B cell (primary cell): ENCODE measurements at regions not wholly inside any gene's neighbourhood (a gene's known extent, or its start where the extent isn't known, plus 50 kb on each side); places are given as distances from the start of the nearest gene placed in this dataset.

Source experiments
- ATAC-seq: fragments of 200-7000 bp; cut with Tn5 transposase; one replicate; pipeline ENCODE4 v1.10.0; 2021; ENCODE audit warnings: low read depth, mild to moderate bottlenecking, moderate number of reproducible peaks, moderate library complexity
- CTCF ChIA-PET: fragments of 350-600 bp; sonication (Branson Sonifier 250); formaldehyde crosslinking; loops from one replicate; lab custom pipeline; 2021; ENCODE audit warnings: antibody characterized with exemption, inconsistent platforms; lab: Charles Lee
- POLR2A ChIA-PET: fragments of 350-600 bp; sonication (Branson Sonifier 250); formaldehyde crosslinking; loops from one replicate; lab custom pipeline; 2021; ENCODE audit warnings: antibody characterized with exemption; lab: Charles Lee
- DNase-seq: peaks from one replicate; pipeline ENCODE4 v3.0.0; 2013
- H2AFZ ChIP-seq: 2 replicates; pipeline ENCODE4 v1.6.1; 2012; ENCODE audit warnings: mild to moderate bottlenecking, low read depth, low read length; ENCODE audit not compliant: insufficient read depth, poor library complexity, severe bottlenecking
- H3K27ac ChIP-seq, 2 donors: 1 replicate in 1 of 2; 2 replicates in 1 of 2; pipeline ENCODE4 v1.5.1; 2012 to 2013; ENCODE audit warnings: low read length in 2 of 2, mild to moderate bottlenecking in 2 of 2, moderate library complexity in 1 of 2
- H3K27me3 ChIP-seq, 4 experiments: fragments of 200-600 bp in 1 of 4; sonication (generic) in 1 of 4; replicated peaks in 1 of 4; 1 replicate in 2 of 4; 2 replicates in 2 of 4; pipeline versions ENCODE4 v1.6.1 to v1.7.0; 2013 to 2016; ENCODE audit warnings: low read length in 3 of 4, mild to moderate bottlenecking in 2 of 4, mixed read lengths in 1 of 4, moderate library complexity in 1 of 4; ENCODE audit not compliant: insufficient read depth in 4 of 4, control insufficient read depth in 3 of 4; ENCODE audit errors: control extremely low read depth in 1 of 4
- H3K36me3 ChIP-seq, 2 experiments: replicated peaks in 1 of 2; 1 replicate in 1 of 2; 2 replicates in 1 of 2; pipeline versions ENCODE4 v1.6.1 to v1.7.1; 2013; ENCODE audit warnings: low read length in 1 of 2; ENCODE audit not compliant: insufficient read depth in 2 of 2, control insufficient read depth in 1 of 2; ENCODE audit errors: control extremely low read depth in 1 of 2, extremely low read depth in 1 of 2
- H3K4me1 ChIP-seq, 2 donors: fragments of 200-600 bp in 1 of 2; sonication (generic) in 1 of 2; 1 replicate in 1 of 2; 2 replicates in 1 of 2; pipeline versions ENCODE4 v1.5.1 to v1.6.1; 2013 to 2017; ENCODE audit warnings: low read length in 2 of 2; ENCODE audit not compliant: control insufficient read depth in 2 of 2, insufficient read depth in 2 of 2
- H3K4me2 ChIP-seq: replicated peaks from 2 replicates; pipeline ENCODE3; 2012; ENCODE audit warnings: mild to moderate bottlenecking, low read depth, low read length; ENCODE audit not compliant: poor library complexity, severe bottlenecking
- H3K4me3 ChIP-seq, 5 experiments: fragments of 200-600 bp in 1 of 5; sonication (generic) in 1 of 5; 1 replicate in 3 of 5; 2 replicates in 2 of 5; pipeline versions ENCODE4 v1.5.1 to v1.7.0; 2011 to 2016; ENCODE audit warnings: low read length in 4 of 5, mild to moderate bottlenecking in 4 of 5, low read depth in 2 of 5, control low read depth in 1 of 5, moderate library complexity in 1 of 5; ENCODE audit not compliant: insufficient read depth in 1 of 5; ENCODE audit errors: control extremely low read depth in 1 of 5, extremely low read depth in 1 of 5
- H3K79me2 ChIP-seq: fragments of 200-600 bp; sonication (generic); one replicate; pipeline ENCODE4 v1.6.0; 2016; ENCODE audit warnings: low read length; ENCODE audit not compliant: control insufficient read depth, insufficient read depth
- H3K9ac ChIP-seq: fragments of 200-600 bp; sonication (generic); 2 replicates; pipeline ENCODE4 v1.6.1; 2017; ENCODE audit warnings: mild to moderate bottlenecking, low read length, moderate library complexity
- H3K9me3 ChIP-seq, 3 donors: one replicate each; pipeline versions ENCODE4 v1.6.1 to v1.7.1; 2013; ENCODE audit warnings: low read length in 2 of 3; ENCODE audit not compliant: control insufficient read depth in 2 of 3, insufficient read depth in 1 of 3; ENCODE audit errors: control extremely low read depth in 1 of 3
- H4K20me1 ChIP-seq: 2 replicates; pipeline ENCODE4 v1.6.0; 2012; ENCODE audit warnings: mild to moderate bottlenecking, low read length; ENCODE audit not compliant: insufficient read depth, control insufficient read depth, poor library complexity, severe bottlenecking
- H3K27ac Mint-ChIP-seq: one replicate; pipeline ENCODE4 v1.8.0; 2021; ENCODE audit warnings: mixed read lengths
- H3K27me3 Mint-ChIP-seq: one replicate; pipeline ENCODE4 v1.8.0; 2021; ENCODE audit warnings: mixed read lengths
- H3K4me1 Mint-ChIP-seq: one replicate; pipeline ENCODE4 v1.8.0; 2021; ENCODE audit warnings: mixed read lengths
- H3K4me3 Mint-ChIP-seq: one replicate; pipeline ENCODE4 v1.8.0; 2021; ENCODE audit warnings: mixed read lengths
- H3K9me3 Mint-ChIP-seq: one replicate; pipeline ENCODE4 v1.8.0; 2022; ENCODE audit warnings: mixed read lengths; ENCODE audit not compliant: insufficient read depth
- EZH2 ChIP-seq: IDR thresholded peaks from 2 replicates; pipeline ENCODE4 v1.6.1; 2012; ENCODE audit warnings: borderline replicate concordance, low read depth, mild to moderate bottlenecking, moderate library complexity, low read length; ENCODE audit not compliant: insufficient read depth, poor library complexity, severe bottlenecking
- WGBS: methylation state at CpG from one replicate; pipeline ENCODE4 v1.1.5; 2013; ENCODE audit warnings: missing lambda C conversion rate; ENCODE audit not compliant: insufficient coverage; 5-methylcytosine and 5-hydroxymethylcytosine counted together
- intact Hi-C: fragments of 100-400 bp; cut with micrococcal nuclease; formaldehyde crosslinking; loops from one replicate; pipeline ENCODE4 v1.10.0; 2022
- TF ChIP-seq, protein P1 (sequence below): fragments of 200-600 bp; IDR thresholded peaks from one replicate; pipeline ENCODE4 v1.8.0; 2022; ENCODE audit warnings: antibody characterized with exemption, mild to moderate bottlenecking

DNA sequence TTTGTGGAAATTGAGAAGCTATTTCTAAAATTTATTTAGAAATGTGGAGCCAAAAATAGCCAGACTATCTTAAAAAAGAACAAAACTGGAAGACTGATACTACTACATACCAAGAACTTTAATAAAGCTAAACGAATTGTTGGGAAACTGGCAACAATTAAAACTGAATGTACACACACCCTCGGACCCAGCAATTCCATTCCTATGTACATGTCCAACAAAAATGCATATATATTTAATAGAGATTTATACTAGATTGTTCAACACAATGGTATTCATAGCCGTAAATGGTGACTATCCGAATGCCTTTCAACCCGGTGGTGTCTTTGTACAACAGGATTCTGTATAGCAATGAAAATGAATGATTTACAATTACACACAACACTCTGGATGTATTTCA lies 136.5 kb upstream of the RASGRP1 start:
- Histone ChIP-seq H3K4me3 (no peak overlapping the region), H2AFZ (no peak overlapping the region), H3K9me3 (no peaks in the 10 kb centered on the region), H4K20me1 (no peaks in the 10 kb centered on the region), H3K36me3 (no peaks in the 10 kb centered on the region), H3K9ac (no peak overlapping the region), H3K27ac (no peak overlapping the region), H3K4me1 (no peaks in the 10 kb centered on the region), H3K79me2 (no peaks in the 10 kb centered on the region), H3K27me3 (peaks cover 0 to 3% (median 0%) of the 10 kb centered on the region in 4 experiments), H3K4me2 (no peak overlapping the region)
- intact Hi-C loops, result no loop called here
- H3K4me1 Mint-ChIP-seq, result peaks cover 2% of the 10 kb centered on the region
- POLR2A ChIA-PET, result no interaction called here
- no peak for TF ChIP-seq EZH2
- TF ChIP-seq, protein P1, sequence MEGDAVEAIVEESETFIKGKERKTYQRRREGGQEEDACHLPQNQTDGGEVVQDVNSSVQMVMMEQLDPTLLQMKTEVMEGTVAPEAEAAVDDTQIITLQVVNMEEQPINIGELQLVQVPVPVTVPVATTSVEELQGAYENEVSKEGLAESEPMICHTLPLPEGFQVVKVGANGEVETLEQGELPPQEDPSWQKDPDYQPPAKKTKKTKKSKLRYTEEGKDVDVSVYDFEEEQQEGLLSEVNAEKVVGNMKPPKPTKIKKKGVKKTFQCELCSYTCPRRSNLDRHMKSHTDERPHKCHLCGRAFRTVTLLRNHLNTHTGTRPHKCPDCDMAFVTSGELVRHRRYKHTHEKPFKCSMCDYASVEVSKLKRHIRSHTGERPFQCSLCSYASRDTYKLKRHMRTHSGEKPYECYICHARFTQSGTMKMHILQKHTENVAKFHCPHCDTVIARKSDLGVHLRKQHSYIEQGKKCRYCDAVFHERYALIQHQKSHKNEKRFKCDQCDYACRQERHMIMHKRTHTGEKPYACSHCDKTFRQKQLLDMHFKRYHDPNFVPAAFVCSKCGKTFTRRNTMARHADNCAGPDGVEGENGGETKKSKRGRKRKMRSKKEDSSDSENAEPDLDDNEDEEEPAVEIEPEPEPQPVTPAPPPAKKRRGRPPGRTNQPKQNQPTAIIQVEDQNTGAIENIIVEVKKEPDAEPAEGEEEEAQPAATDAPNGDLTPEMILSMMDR, result no peak
- no peak overlapping the region for H3K27ac Mint-ChIP-seq
- no peak overlapping the region for H3K4me3 Mint-ChIP-seq
- WGBS, result no CpG with 5 or more reads among the region's 5 CpGs
- DNase-seq (no peak), ATAC-seq (no peak)
- CTCF ChIA-PET, result interaction anchor here (0.6 to 13.5 kb wide), 7 partner anchors 12 to 260 kb away, joined by 3 to 218 read pairs (median 12); no protein-coding TSS in a partner anchor
- no peaks in the 10 kb centered on the region for H3K9me3 Mint-ChIP-seq
- peaks cover 8% of the 10 kb centered on the region for H3K27me3 Mint-ChIP-seq

DNA sequence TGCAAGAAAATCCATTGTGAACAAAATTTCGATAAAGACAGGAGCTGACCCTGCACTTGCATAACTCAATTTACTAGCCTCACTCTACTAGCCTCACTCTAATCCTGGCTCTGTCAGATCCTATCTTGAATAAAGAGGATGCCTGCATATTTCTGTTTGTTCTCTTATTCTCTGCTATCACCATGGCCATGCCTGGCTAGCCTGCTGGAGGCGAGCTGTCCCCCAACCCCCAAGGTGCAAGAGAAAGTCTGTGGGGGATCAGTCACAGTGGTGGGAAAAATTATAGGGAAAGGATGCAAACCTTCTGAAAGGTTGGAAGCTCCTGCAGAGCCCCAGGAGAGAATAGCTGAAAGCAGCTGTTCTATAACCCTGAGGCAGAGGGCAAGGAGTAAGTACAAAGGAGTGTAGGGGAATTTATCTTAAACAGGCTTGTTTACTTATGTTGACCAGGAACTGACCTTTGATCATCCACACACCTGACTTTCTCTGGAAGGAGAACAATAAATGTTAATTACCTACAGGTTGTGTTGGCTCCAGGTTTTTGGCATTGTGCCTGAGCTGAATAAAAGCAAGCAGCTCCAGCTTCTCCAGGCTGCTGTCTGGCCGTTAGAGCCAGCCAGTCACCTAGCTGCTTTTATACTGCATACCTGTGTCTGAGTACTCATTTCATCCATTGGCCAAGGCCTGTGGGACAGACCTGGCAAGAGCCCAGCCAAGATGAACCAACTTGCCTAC lies 137.7 kb upstream of the RASGRP1 start:
- intact Hi-C loops, result no loop called here
- WGBS, result 82% methylated on average over 3 of the region's 3 CpGs
- Histone ChIP-seq H3K9me3 (no peaks in the 10 kb centered on the region), H3K4me2 (no peak overlapping the region), H2AFZ (no peak overlapping the region), H3K9ac (no peak overlapping the region), H3K79me2 (no peaks in the 10 kb centered on the region), H3K4me3 (no peak overlapping the region), H3K36me3 (no peaks in the 10 kb centered on the region), H3K27me3 (peaks cover 0 to 4% (median 1%) of the 10 kb centered on the region in 4 experiments), H3K27ac (no peak overlapping the region), H4K20me1 (no peaks in the 10 kb centered on the region), H3K4me1 (no peaks in the 10 kb centered on the region)
- no peak for DNase-seq
- ATAC-seq, result no peak
- no peak for TF ChIP-seq EZH2
- TF ChIP-seq, protein P1, result no peak
- POLR2A ChIA-PET, result no interaction called here
- Mint-ChIP-seq H3K9me3 (no peaks in the 10 kb centered on the region), H3K27ac (no peak overlapping the region), H3K4me3 (no peak overlapping the region), H3K27me3 (peaks cover 16% of the 10 kb centered on the region), H3K4me1 (peaks cover 2% of the 10 kb centered on the region)
- CTCF ChIA-PET, result interaction anchor here (0.6 to 13.5 kb wide), 7 partner anchors 13 to 267 kb away, joined by 3 to 218 read pairs (median 5); no protein-coding TSS in a partner anchor
